GM12864 (cell line): ENCODE measurements at regions not wholly inside any gene's neighbourhood (a gene's known extent, or its start where the extent isn't known, plus 50 kb on each side); places are given as distances from the start of the nearest gene placed in this dataset.

Experiments used
- DNase-seq: peaks from one replicate; pipeline ENCODE4 v3.0.0-alpha.2; 2011; ENCODE audit warnings: low read depth
- H3K4me3 ChIP-seq: 2 replicates; pipeline ENCODE4 v1.5.1; 2011; ENCODE audit warnings: mild to moderate bottlenecking, low read depth, low read length, control low read depth
- CTCF ChIP-seq: IDR thresholded peaks from 2 replicates; pipeline ENCODE4 v1.5.1; 2011; ENCODE audit warnings: low read depth, mild to moderate bottlenecking, moderate library complexity, low read length, control low read depth, inconsistent platforms; ENCODE audit errors: missing control alignments

- no peak for TF ChIP-seq CTCF
- DNase-seq: no peak
- H3K4me3 ChIP-seq: no peak overlapping the region
These were observed 1590.1 kb downstream of the HACE1 start for GRCh38 chr6:103269581-103269980.

GRCh38 chr6:103268335-103268734, 1591.4 kb downstream of the HACE1 start:
- H3K4me3 ChIP-seq: no peak overlapping the region
- TF ChIP-seq CTCF: no peak
- no peak for DNase-seq

GRCh38 chr6:103264020-103264419, 1595.7 kb downstream of the HACE1 start:
- no peak for TF ChIP-seq CTCF
- no peak overlapping the region for H3K4me3 ChIP-seq

GRCh38 chr6:103255132-103255531, 1604.6 kb downstream of the HACE1 start:
- DNase-seq: no peak
- TF ChIP-seq CTCF: no peak
- no peak overlapping the region for H3K4me3 ChIP-seq

More at GRCh38 chr6:103264020-103264419, 1595.7 kb downstream of the HACE1 start:
- DNase-seq: no peak

- TF ChIP-seq CTCF: no peak
- H3K4me3 ChIP-seq: no peak overlapping the region
- no peak for DNase-seq
These were observed 1622.8 kb downstream of the HACE1 start for GRCh38 chr6:103236923-103237322.

- no peak for TF ChIP-seq CTCF
- no peak overlapping the region for H3K4me3 ChIP-seq
- DNase-seq: no peak
These were observed 1628.5 kb downstream of the HACE1 start for GRCh38 chr6:103231181-103231580.

- H3K4me3 ChIP-seq: no peak overlapping the region
- no peak for TF ChIP-seq CTCF
- DNase-seq: no peak
These were observed 1643.9 kb downstream of the HACE1 start for GRCh38 chr6:103215847-103216246.
